EL (cell line): ENCODE measurements at regions not wholly inside any gene's neighbourhood (a gene's known extent, or its start where the extent isn't known, plus 50 kb on each side); places are given as distances from the start of the nearest gene placed in this dataset.
"Not testable (repeated sequence)": the region's sequence is repeated elsewhere in the genome, so short reads cannot be mapped to it uniquely, and the experiment has no call there.

Experiments used
- DNase-seq: peaks from one replicate; pipeline ENCODE4 v3.0.0-alpha.2; 2016

- no peak for DNase-seq
Observed at GRCh38 chr5:53369681-53370080, 110.7 kb upstream of the FST start.

- DNase-seq, result peak; percentile 55
Observed at GRCh38 chr5:53373451-53374158, 106.8 kb upstream of the FST start.

GRCh38 chr5:53376853-53377252 lies 103.6 kb upstream of the FST start:
- DNase-seq, result no peak

- DNase-seq, result no peak
Observed at GRCh38 chr5:53378190-53378589, 102.2 kb upstream of the FST start.

- DNase-seq, result peak; percentile 69
Observed at GRCh38 chr5:53378590-53379247, 101.7 kb upstream of the FST start.

- DNase-seq, result peak; percentile 57
Observed at GRCh38 chr5:53386341-53386740, 94.1 kb upstream of the FST start.

GRCh38 chr5:53389093-53389492 lies 91.3 kb upstream of the FST start:
- DNase-seq, result no peak

GRCh38 chr5:53392073-53392472 lies 88.4 kb upstream of the FST start:
- DNase-seq, result no peak

- DNase-seq, result no peak
Observed at GRCh38 chr5:53394808-53395207, 85.6 kb upstream of the FST start.

GRCh38 chr5:53397141-53397757 lies 83.2 kb upstream of the FST start:
- peak; percentile 38 for DNase-seq

- DNase-seq, result peak; percentile 97
Observed at GRCh38 chr5:53397845-53398244, 82.6 kb upstream of the FST start.

- DNase-seq, result no peak
Observed at GRCh38 chr5:53399926-53400697, 80.3 kb upstream of the FST start.

- DNase-seq, result peak; percentile 46
Observed at GRCh38 chr5:53403291-53403690, 77.1 kb upstream of the FST start.

GRCh38 chr5:53403758-53404157 lies 76.7 kb upstream of the FST start:
- DNase-seq, result peak; percentile 79

- DNase-seq, result no peak
Observed at GRCh38 chr5:53405396-53405795, 75.0 kb upstream of the FST start.

GRCh38 chr5:53406630-53407316 lies 73.7 kb upstream of the FST start:
- peak; percentile 94 for DNase-seq

- peak; percentile 87 for DNase-seq
Observed at GRCh38 chr5:53407373-53407772, 73.1 kb upstream of the FST start.

GRCh38 chr5:53411388-53411787 lies 69.0 kb upstream of the FST start:
- DNase-seq, result no peak

GRCh38 chr5:53412499-53412898 lies 67.9 kb upstream of the FST start:
- not testable (repeated sequence) for DNase-seq

- DNase-seq, result no peak
Observed at GRCh38 chr5:53416144-53416738, 64.2 kb upstream of the FST start.

- DNase-seq, result no peak
Observed at GRCh38 chr5:53418409-53418808, 62.0 kb upstream of the FST start.
